ENCODE measurements at regions not wholly inside any gene's neighbourhood (a gene's known extent, or its start where the extent isn't known, plus 50 kb on each side); places are given as distances from the start of the nearest gene placed in this dataset.

GRCh38 chr3:83500422-83500821 lies 1458.4 kb upstream of the CADM2 start:
- Histone ChIP-seq H3K36me3 (no peaks in the 10 kb centered on the region), H3K27me3 (no peaks in the 10 kb centered on the region), H3K4me1 (no peaks in the 10 kb centered on the region), H3K4me3 (no peak overlapping the region), H3K9me3 (no peaks in the 10 kb centered on the region), H3K27ac (no peak overlapping the region)
- 75% methylated on average over 4 of the region's 7 CpGs for WGBS
- TF ChIP-seq POLR2AphosphoS5 (IDR thresholded peaks at IDR 0.05) = no peak
- TF ChIP-seq POLR2A (IDR thresholded peaks at IDR 0.05) = no peak
- TF ChIP-seq EP300 (IDR thresholded peaks at IDR 0.05) = no peak
- TF ChIP-seq CTCF (IDR thresholded peaks at IDR 0.05) = no peak
- DNase-seq (ENCODE audit: low spot score in 2 of 2) = no peak

GRCh38 chr3:83500931-83501330 lies 1457.9 kb upstream of the CADM2 start:
- Histone ChIP-seq H3K9me3 (no peaks in the 10 kb centered on the region), H3K4me3 (no peak overlapping the region), H3K4me1 (no peaks in the 10 kb centered on the region), H3K27ac (no peak overlapping the region), H3K36me3 (no peaks in the 10 kb centered on the region), H3K27me3 (no peaks in the 10 kb centered on the region)
- DNase-seq (ENCODE audit: low spot score in 2 of 2) = no peak
- TF ChIP-seq POLR2AphosphoS5 (IDR thresholded peaks at IDR 0.05) (no peak), CTCF (IDR thresholded peaks at IDR 0.05) (no peak), EP300 (IDR thresholded peaks at IDR 0.05) (no peak), POLR2A (IDR thresholded peaks at IDR 0.05) (no peak)
- 80% methylated on average over 1 of the region's 2 CpGs for WGBS

GRCh38 chr3:83513051-83513450 lies 1445.7 kb upstream of the CADM2 start:
- no peak for TF ChIP-seq EP300 (IDR thresholded peaks at IDR 0.05)
- TF ChIP-seq POLR2AphosphoS5 (IDR thresholded peaks at IDR 0.05) = no peak
- no peak for TF ChIP-seq POLR2A (IDR thresholded peaks at IDR 0.05)
- TF ChIP-seq CTCF (IDR thresholded peaks at IDR 0.05) = no peak
- no peak for DNase-seq (ENCODE audit: low spot score in 2 of 2)
- Histone ChIP-seq H3K4me1 (no peaks in the 10 kb centered on the region), H3K27me3 (no peaks in the 10 kb centered on the region), H3K9me3 (no peaks in the 10 kb centered on the region), H3K27ac (no peak overlapping the region), H3K36me3 (no peaks in the 10 kb centered on the region), H3K4me3 (no peak overlapping the region)
- 79% methylated on average over 2 of the region's 2 CpGs for WGBS

- Histone ChIP-seq H3K4me1 (no peaks in the 10 kb centered on the region), H3K4me3 (no peak overlapping the region), H3K27me3 (no peaks in the 10 kb centered on the region), H3K9me3 (no peaks in the 10 kb centered on the region), H3K27ac (no peak overlapping the region), H3K36me3 (no peaks in the 10 kb centered on the region)
- 66% methylated on average over 3 of the region's 3 CpGs for WGBS
- TF ChIP-seq POLR2A (IDR thresholded peaks at IDR 0.05) = no peak
- no peak for TF ChIP-seq POLR2AphosphoS5 (IDR thresholded peaks at IDR 0.05)
- no peak for TF ChIP-seq EP300 (IDR thresholded peaks at IDR 0.05)
- no peak for TF ChIP-seq CTCF (IDR thresholded peaks at IDR 0.05)
- no peak for DNase-seq (ENCODE audit: low spot score in 2 of 2)
These were observed 1445.1 kb upstream of the CADM2 start for GRCh38 chr3:83513677-83514076.

GRCh38 chr3:83514130-83514914 lies 1444.5 kb upstream of the CADM2 start:
- no peaks in the 10 kb centered on the region for H3K9me3 ChIP-seq
- H3K27ac ChIP-seq = no peak overlapping the region
- H3K36me3 ChIP-seq = no peaks in the 10 kb centered on the region
- WGBS = 91% methylated on average over 6 of the region's 6 CpGs
- no peaks in the 10 kb centered on the region for H3K4me1 ChIP-seq
- H3K4me3 ChIP-seq = no peak overlapping the region
- TF ChIP-seq POLR2A (IDR thresholded peaks at IDR 0.05) = no peak
- no peak for TF ChIP-seq CTCF (IDR thresholded peaks at IDR 0.05)
- no peak for TF ChIP-seq EP300 (IDR thresholded peaks at IDR 0.05)
- TF ChIP-seq POLR2AphosphoS5 (IDR thresholded peaks at IDR 0.05) = no peak
- no peak for DNase-seq (ENCODE audit: low spot score in 2 of 2)
- H3K27me3 ChIP-seq = no peaks in the 10 kb centered on the region

Measured in suprapubic skin (tissue), 4 donors.